ENCODE measurements at regions not wholly inside any gene's neighbourhood (a gene's known extent, or its start where the extent isn't known, plus 50 kb on each side); places are given as distances from the start of the nearest gene placed in this dataset.
"Not testable (repeated sequence)": the region's sequence is repeated elsewhere in the genome, so short reads cannot be mapped to it uniquely, and the experiment has no call there.

- intact Hi-C loops (cut with DNase I) = no loop called here
- ATAC-seq (ENCODE audit: poor library complexity) (no peak), DNase-seq (no peak)
Observed at GRCh38 chr10:34018129-34018528, 683.7 kb upstream of the NRP1 start.

- intact Hi-C loops (cut with DNase I) = no loop called here
- no peak for DNase-seq
- no peak for ATAC-seq (ENCODE audit: poor library complexity)
Observed at GRCh38 chr10:34017281-34017680, 682.8 kb upstream of the NRP1 start.

GRCh38 chr10:34016576-34016975 lies 682.1 kb upstream of the NRP1 start:
- ATAC-seq (ENCODE audit: poor library complexity) (no peak), DNase-seq (no peak)
- intact Hi-C loops (cut with DNase I) = no loop called here

- intact Hi-C loops (cut with DNase I) = no loop called here
Observed at GRCh38 chr10:34015700-34016099, 681.2 kb upstream of the NRP1 start.

GRCh38 chr10:34013235-34013634 lies 678.8 kb upstream of the NRP1 start:
- intact Hi-C loops (cut with DNase I) = no loop called here
- ATAC-seq (ENCODE audit: poor library complexity) (no peak), DNase-seq (no peak)

More at GRCh38 chr10:34015700-34016099, 681.2 kb upstream of the NRP1 start:
- no peak for DNase-seq
- ATAC-seq (ENCODE audit: poor library complexity) = no peak

GRCh38 chr10:34010891-34011290 lies 676.4 kb upstream of the NRP1 start:
- DNase-seq (no peak), ATAC-seq (ENCODE audit: poor library complexity) (no peak)
- intact Hi-C loops (cut with DNase I) = no loop called here

GRCh38 chr10:34010228-34010627 lies 675.8 kb upstream of the NRP1 start:
- intact Hi-C loops (cut with DNase I); DNase-seq; ATAC-seq (ENCODE audit: poor library complexity): not testable (repeated sequence)

- ATAC-seq (ENCODE audit: poor library complexity) (no peak), DNase-seq (no peak)
- intact Hi-C loops (cut with DNase I) = no loop called here
Observed at GRCh38 chr10:34008656-34009055, 674.2 kb upstream of the NRP1 start.

GRCh38 chr10:34006471-34006870 lies 672.0 kb upstream of the NRP1 start:
- intact Hi-C loops (cut with DNase I) = no loop called here
- no peak for DNase-seq
- no peak for ATAC-seq (ENCODE audit: poor library complexity)

- intact Hi-C loops (cut with DNase I) = no loop called here
- DNase-seq = no peak
- ATAC-seq (ENCODE audit: poor library complexity) = no peak
Observed at GRCh38 chr10:34003561-34003960, 669.1 kb upstream of the NRP1 start.

GRCh38 chr10:34002896-34003295 lies 668.4 kb upstream of the NRP1 start:
- DNase-seq (no peak), ATAC-seq (ENCODE audit: poor library complexity) (no peak)
- intact Hi-C loops (cut with DNase I) = no loop called here

- no peak for ATAC-seq (ENCODE audit: poor library complexity)
- intact Hi-C loops (cut with DNase I) = no loop called here
Observed at GRCh38 chr10:34001831-34002230, 667.4 kb upstream of the NRP1 start.

GRCh38 chr10:34001087-34001580 lies 666.7 kb upstream of the NRP1 start:
- no peak for ATAC-seq (ENCODE audit: poor library complexity)
- intact Hi-C loops (cut with DNase I) = no loop called here
- DNase-seq = no peak

More at GRCh38 chr10:34001831-34002230, 667.4 kb upstream of the NRP1 start:
- no peak for DNase-seq

- no peak for DNase-seq
- ATAC-seq (ENCODE audit: poor library complexity) = no peak
- intact Hi-C loops (cut with DNase I) = no loop called here
Observed at GRCh38 chr10:33993917-33994316, 659.5 kb upstream of the NRP1 start.

GRCh38 chr10:33991924-33992323 lies 657.5 kb upstream of the NRP1 start:
- DNase-seq (no peak), ATAC-seq (ENCODE audit: poor library complexity) (no peak)
- intact Hi-C loops (cut with DNase I) = no loop called here

GRCh38 chr10:33986515-33986914 lies 652.0 kb upstream of the NRP1 start:
- ATAC-seq (ENCODE audit: poor library complexity) (no peak), DNase-seq (no peak)
- intact Hi-C loops (cut with DNase I) = no loop called here

GRCh38 chr10:33986016-33986415 lies 651.5 kb upstream of the NRP1 start:
- intact Hi-C loops (cut with DNase I) = no loop called here
- DNase-seq (no peak), ATAC-seq (ENCODE audit: poor library complexity) (no peak)

GRCh38 chr10:33982995-33983394 lies 648.5 kb upstream of the NRP1 start:
- no peak for DNase-seq
- no peak for ATAC-seq (ENCODE audit: poor library complexity)
- intact Hi-C loops (cut with DNase I) = no loop called here

- DNase-seq (no peak), ATAC-seq (ENCODE audit: poor library complexity) (no peak)
- intact Hi-C loops (cut with DNase I) = no loop called here
Observed at GRCh38 chr10:33981301-33981700, 646.8 kb upstream of the NRP1 start.

GRCh38 chr10:33979195-33979594 lies 644.7 kb upstream of the NRP1 start:
- intact Hi-C loops (cut with DNase I) = no loop called here
- ATAC-seq (ENCODE audit: poor library complexity) = no peak

GRCh38 chr10:33975481-33975880 lies 641.0 kb upstream of the NRP1 start:
- no peak for ATAC-seq (ENCODE audit: poor library complexity)
- intact Hi-C loops (cut with DNase I) = no loop called here
- no peak for DNase-seq

More at GRCh38 chr10:33979195-33979594, 644.7 kb upstream of the NRP1 start:
- no peak for DNase-seq
